Left ventricle myocardium inferior (tissue), 1 donor: ENCODE measurements at regions not wholly inside any gene's neighbourhood (a gene's known extent, or its start where the extent isn't known, plus 50 kb on each side); places are given as distances from the start of the nearest gene placed in this dataset.

ENCODE experiments used
- DNase-seq: peaks from one replicate; pipeline ENCODE4 v3.0.0-alpha.2; 2020
- H3K27ac ChIP-seq: fragments of 200-600 bp; replicated peaks from 2 replicates; pipeline ENCODE4 v1.8.0; 2021
- H3K27me3 ChIP-seq: fragments of 200-600 bp; 2 replicates; pipeline ENCODE4 v1.8.0; 2021; ENCODE audit warnings: low read depth
- H3K36me3 ChIP-seq: fragments of 200-600 bp; 2 replicates; pipeline ENCODE4 v1.8.0; 2021
- H3K4me1 ChIP-seq: fragments of 200-600 bp; 2 replicates; pipeline ENCODE4 v1.8.0; 2021
- H3K4me3 ChIP-seq: fragments of 200-600 bp; 2 replicates; pipeline ENCODE4 v1.8.0; 2021; ENCODE audit warnings: mild to moderate bottlenecking, moderate library complexity
- H3K9me3 ChIP-seq: fragments of 200-600 bp; replicated peaks from 2 replicates; pipeline ENCODE4 v1.8.0; 2021
- CTCF ChIP-seq: fragments of 200-600 bp; IDR thresholded peaks from 2 replicates; pipeline ENCODE4 v1.8.0; 2021; ENCODE audit warnings: antibody characterized with exemption, mild to moderate bottlenecking, borderline replicate concordance
- intact Hi-C: fragments of 100-400 bp; cut with micrococcal nuclease; formaldehyde crosslinking; loops from one replicate; pipeline ENCODE4 v1.11.0; 2022
- donor health status: DM: no; HTN: yes; CAD: no; lungs with severe emphysema.

- Histone ChIP-seq H3K4me1 (peaks cover 4% of the 10 kb centered on the region), H3K36me3 (no peaks in the 10 kb centered on the region), H3K9me3 (peaks cover 4% of the 10 kb centered on the region), H3K27ac (no peak overlapping the region), H3K27me3 (peaks cover 27% of the 10 kb centered on the region), H3K4me3 (no peak overlapping the region)
- DNase-seq: no peak
- no peak for TF ChIP-seq CTCF
- intact Hi-C loops: no loop called here
These were observed 422.6 kb upstream of the TENM3 start for GRCh38 chr4:181820553-181820952.

DNA sequence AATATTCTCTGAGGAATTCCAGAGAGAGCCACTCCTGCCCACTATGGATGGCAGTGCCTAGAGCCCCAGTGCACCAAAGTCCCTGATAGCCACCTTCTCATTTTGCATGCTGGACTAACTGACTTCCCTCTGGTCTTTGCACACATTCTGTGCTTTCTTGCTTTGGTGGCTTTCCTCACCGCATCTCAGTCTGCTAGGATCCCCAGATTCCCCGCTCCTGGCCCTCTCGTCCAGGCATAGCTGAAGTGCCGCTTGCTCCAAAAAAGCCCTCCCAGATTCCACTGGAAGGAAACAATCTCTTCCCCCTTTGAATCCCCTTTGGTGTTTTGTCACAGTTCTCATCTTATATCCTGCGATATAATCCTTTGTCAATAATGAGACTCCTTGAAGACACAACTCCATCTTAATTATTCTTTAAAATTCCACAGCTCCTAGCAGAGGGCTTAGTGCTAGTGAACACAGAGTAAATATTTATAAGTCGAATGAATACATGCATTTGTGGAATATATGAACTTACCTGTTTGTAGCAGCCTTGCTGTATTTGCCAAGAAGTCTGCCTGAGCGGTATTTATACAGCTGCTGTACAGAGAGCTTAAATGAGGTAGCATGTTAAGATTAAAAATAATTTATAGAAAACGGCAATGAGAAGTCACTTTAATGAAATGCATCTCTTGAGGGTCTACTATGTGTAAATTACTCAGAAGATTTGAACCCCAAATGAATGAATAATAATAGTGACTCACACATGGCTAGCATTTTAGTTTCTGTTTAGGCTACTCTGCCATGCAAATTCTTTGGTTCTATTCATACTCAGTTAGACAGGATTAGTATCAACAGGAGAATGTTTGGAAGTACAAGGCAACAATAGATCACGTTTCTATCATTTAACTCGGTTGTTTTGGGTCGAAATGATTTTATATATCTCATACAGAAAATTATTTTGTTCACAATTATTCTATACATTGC is 421.9 kb upstream of the TENM3 start:
- peaks cover 4% of the 10 kb centered on the region for H3K9me3 ChIP-seq
- no peak overlapping the region for H3K27ac ChIP-seq
- no peaks in the 10 kb centered on the region for H3K36me3 ChIP-seq
- H3K4me1 ChIP-seq: peaks cover 4% of the 10 kb centered on the region
- no peak for TF ChIP-seq CTCF
- DNase-seq: no peak
- peaks cover 33% of the 10 kb centered on the region for H3K27me3 ChIP-seq
- no peak overlapping the region for H3K4me3 ChIP-seq
- intact Hi-C loops: no loop called here

DNA sequence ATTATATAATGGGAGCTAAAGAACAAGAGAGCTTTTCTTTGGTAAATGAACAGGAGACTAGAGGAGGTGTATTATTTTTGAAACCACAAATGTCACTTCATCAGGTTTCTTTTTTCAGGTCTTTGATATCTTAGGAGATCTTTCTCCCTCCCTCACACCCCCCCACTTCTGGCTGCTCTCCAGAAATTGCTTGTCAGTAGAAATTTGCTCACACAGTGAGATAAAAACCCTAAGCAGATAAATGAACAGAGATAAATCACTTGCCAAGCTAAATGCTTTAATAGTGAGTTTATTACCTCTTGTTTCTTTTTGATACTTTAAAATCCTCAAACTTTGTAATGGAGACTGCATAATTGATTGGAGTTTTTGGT is 421.2 kb upstream of the TENM3 start:
- H3K4me1 ChIP-seq: peaks cover 4% of the 10 kb centered on the region
- H3K9me3 ChIP-seq: peaks cover 4% of the 10 kb centered on the region
- no peaks in the 10 kb centered on the region for H3K36me3 ChIP-seq
- no peak overlapping the region for H3K4me3 ChIP-seq
- peaks cover 39% of the 10 kb centered on the region for H3K27me3 ChIP-seq
- H3K27ac ChIP-seq: no peak overlapping the region
- TF ChIP-seq CTCF: no peak
- no peak for DNase-seq
- intact Hi-C loops: no loop called here

GRCh38 chr4:181823183-181823582 is 420.0 kb upstream of the TENM3 start:
- intact Hi-C loops: no loop called here

DNA sequence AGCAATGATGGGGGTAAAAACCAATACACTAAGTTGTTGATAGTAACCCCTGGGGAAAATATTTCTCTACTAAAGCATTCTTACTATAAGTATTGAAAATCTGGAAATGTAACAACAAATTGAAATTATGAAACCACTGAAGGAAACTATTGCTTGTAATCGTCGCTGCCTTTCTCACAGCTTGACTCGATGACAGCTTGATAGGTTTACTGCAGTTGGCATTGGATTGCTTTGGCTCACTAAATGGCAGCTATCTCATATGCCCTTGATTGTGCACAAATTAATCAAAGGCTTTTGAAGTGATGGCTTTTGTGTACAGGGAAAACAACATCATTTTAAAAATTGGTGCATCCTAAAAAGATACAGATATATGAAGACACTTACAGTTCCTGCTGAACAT is 419.6 kb upstream of the TENM3 start:
- Histone ChIP-seq H3K36me3 (no peaks in the 10 kb centered on the region), H3K27ac (no peak overlapping the region), H3K4me3 (no peak overlapping the region), H3K27me3 (peaks cover 52% of the 10 kb centered on the region), H3K9me3 (peaks cover 4% of the 10 kb centered on the region), H3K4me1 (peaks cover 4% of the 10 kb centered on the region)
- no peak for DNase-seq
- intact Hi-C loops: no loop called here
- TF ChIP-seq CTCF: no peak

More at GRCh38 chr4:181823183-181823582, 420.0 kb upstream of the TENM3 start:
- Histone ChIP-seq H3K9me3 (peaks cover 4% of the 10 kb centered on the region), H3K4me1 (peaks cover 4% of the 10 kb centered on the region), H3K27me3 (peaks cover 51% of the 10 kb centered on the region), H3K27ac (no peak overlapping the region), H3K36me3 (no peaks in the 10 kb centered on the region), H3K4me3 (no peak overlapping the region)
- no peak for TF ChIP-seq CTCF
- no peak for DNase-seq
